Esophagus muscularis mucosa (tissue), 4 donors: ENCODE measurements at regions not wholly inside any gene's neighbourhood (a gene's known extent, or its start where the extent isn't known, plus 50 kb on each side); places are given as distances from the start of the nearest gene placed in this dataset.

Experiments
- DNase-seq: peaks from one replicate; pipeline ENCODE4 v3.0.0-alpha.2; 2017; ENCODE audit errors: extremely low spot score
- H3K27ac ChIP-seq, 4 donors: fragments of 200-600 bp; sonication (generic); replicated peaks in 1 of 4; 1 replicate in 3 of 4; 2 replicates in 1 of 4; pipeline ENCODE4 v1.5.1; 2016 to 2019; ENCODE audit warnings: mild to moderate bottlenecking in 1 of 4
- H3K27me3 ChIP-seq, 4 donors: fragments of 200-600 bp; sonication (generic); one replicate each; pipeline versions ENCODE4 v1.5.1 to v1.6.0; 2016 to 2019
- H3K36me3 ChIP-seq, 4 donors: fragments of 200-600 bp; sonication (generic); one replicate each; pipeline ENCODE4 v1.5.1; 2016 to 2019
- H3K4me1 ChIP-seq, 4 donors: fragments of 200-600 bp; sonication (generic); one replicate each; pipeline ENCODE4 v1.5.1; 2016 to 2019
- H3K4me3 ChIP-seq, 4 donors: fragments of 200-600 bp; sonication (generic); 1 replicate in 2 of 4; 2 replicates in 2 of 4; pipeline ENCODE4 v1.5.1; 2016 to 2019; ENCODE audit warnings: mild to moderate bottlenecking in 4 of 4, moderate library complexity in 1 of 4
- H3K9me3 ChIP-seq, 4 donors: fragments of 200-600 bp; sonication (generic); 1 replicate in 3 of 4; 2 replicates in 1 of 4; pipeline ENCODE4 v1.5.1; 2016 to 2019
- CTCF ChIP-seq, 3 experiments: fragments of 200-600 bp in 2 of 3; fragments of 450-650 bp in 1 of 3; sonication (generic) in 2 of 3; IDR thresholded peaks; one replicate each; pipeline ENCODE4 v1.5.1; 2017 to 2019; ENCODE audit warnings: antibody characterized with exemption in 3 of 3, mild to moderate bottlenecking in 2 of 3, moderate library complexity in 1 of 3
- EP300 ChIP-seq: sonication (generic); formaldehyde crosslinking; IDR thresholded peaks from one replicate; pipeline ENCODE4 v1.6.1; 2017; ENCODE audit warnings: antibody characterized with exemption
- POLR2A ChIP-seq: fragments of 450-650 bp; IDR thresholded peaks from one replicate; pipeline ENCODE4 v1.6.1; 2017; ENCODE audit warnings: antibody characterized with exemption, moderate library complexity, mild to moderate bottlenecking, low read depth
- POLR2AphosphoS5 ChIP-seq, 2 donors: sonication (generic); formaldehyde crosslinking; IDR thresholded peaks; one replicate each; pipeline ENCODE4 v1.6.1; 2017; ENCODE audit warnings: antibody characterized with exemption in 2 of 2
- WGBS: methylation state at CpG from one replicate; pipeline ENCODE4 v1.1.5; 2018; 5-methylcytosine and 5-hydroxymethylcytosine counted together
- intact Hi-C: fragments of 100-400 bp; cut with DNase I; formaldehyde crosslinking; loops from one replicate; pipeline ENCODE4 v1.15.1; 2023

GRCh38 chr16:26742040-26742439 lies 324.7 kb upstream of the C16orf82 start:
- no peaks in the 10 kb centered on the region for H3K36me3 ChIP-seq
- intact Hi-C loops: no loop called here
- 50% methylated on average over 2 of the region's 2 CpGs for WGBS
- no peak overlapping the region for H3K4me3 ChIP-seq
- TF ChIP-seq EP300 (no peak), CTCF (IDR thresholded peaks at IDR 0.05) (no peak), POLR2A (no peak), POLR2AphosphoS5 (IDR thresholded peaks at IDR 0.05) (no peak)
- H3K4me1 ChIP-seq: peaks cover 0 to 4% (median 0%) of the 10 kb centered on the region in 4 donors
- H3K27me3 ChIP-seq: no peaks in the 10 kb centered on the region
- no peaks in the 10 kb centered on the region for H3K9me3 ChIP-seq
- DNase-seq: no peak
- H3K27ac ChIP-seq: no peak overlapping the region

DNA sequence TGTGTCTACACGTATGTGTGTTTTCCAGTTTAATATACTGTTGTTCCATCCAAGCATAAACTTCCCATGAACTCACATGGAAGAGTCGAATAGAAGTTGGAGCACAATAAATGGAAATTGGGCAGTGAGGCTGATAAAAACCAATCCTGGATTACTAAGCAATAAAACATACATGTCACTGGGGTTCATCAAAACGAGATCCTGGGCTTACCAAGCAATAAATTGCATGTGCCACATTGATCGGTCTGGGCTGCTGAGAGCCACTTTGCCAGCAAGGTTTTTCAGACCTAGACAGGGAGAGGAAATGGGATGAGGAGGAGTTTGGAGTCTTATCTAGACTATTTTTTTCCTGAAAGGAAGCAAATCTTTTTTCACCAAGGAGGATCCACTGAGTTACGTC lies 322.3 kb upstream of the C16orf82 start:
- TF ChIP-seq POLR2A (no peak), POLR2AphosphoS5 (IDR thresholded peaks at IDR 0.05) (no peak), EP300 (no peak), CTCF (IDR thresholded peaks at IDR 0.05) (no peak)
- no peak for DNase-seq
- 60% methylated on average over 5 of the region's 5 CpGs for WGBS
- intact Hi-C loops: no loop called here
- Histone ChIP-seq H3K27ac (no peak overlapping the region), H3K9me3 (no peaks in the 10 kb centered on the region), H3K27me3 (no peaks in the 10 kb centered on the region), H3K4me3 (no peak overlapping the region), H3K36me3 (no peaks in the 10 kb centered on the region), H3K4me1 (peaks cover 0 to 4% (median 1%) of the 10 kb centered on the region in 4 donors)

GRCh38 chr16:26747760-26748159 lies 319.0 kb upstream of the C16orf82 start:
- Histone ChIP-seq H3K27me3 (no peaks in the 10 kb centered on the region), H3K4me3 (no peak overlapping the region), H3K27ac (no peak overlapping the region), H3K4me1 (peaks cover 0 to 2% (median 0%) of the 10 kb centered on the region in 4 donors), H3K36me3 (no peaks in the 10 kb centered on the region), H3K9me3 (no peaks in the 10 kb centered on the region)
- intact Hi-C loops: no loop called here
- TF ChIP-seq EP300 (no peak), POLR2AphosphoS5 (IDR thresholded peaks at IDR 0.05) (no peak)
- 36% methylated on average over 4 of the region's 4 CpGs for WGBS
- DNase-seq: no peak

- TF ChIP-seq EP300 (no peak), POLR2A (no peak), POLR2AphosphoS5 (IDR thresholded peaks at IDR 0.05) (no peak), CTCF (IDR thresholded peaks at IDR 0.05) (no peak)
- H3K27me3 ChIP-seq: no peaks in the 10 kb centered on the region
- DNase-seq: no peak
- no peaks in the 10 kb centered on the region for H3K9me3 ChIP-seq
- no peak overlapping the region for H3K4me3 ChIP-seq
- H3K36me3 ChIP-seq: no peaks in the 10 kb centered on the region
- H3K27ac ChIP-seq: no peak overlapping the region
- WGBS: 53% methylated on average over 2 of the region's 2 CpGs
- H3K4me1 ChIP-seq: peaks cover 0 to 2% (median 0%) of the 10 kb centered on the region in 4 donors
- intact Hi-C loops: no loop called here
Observed at GRCh38 chr16:26749072-26749471, 317.7 kb upstream of the C16orf82 start.

GRCh38 chr16:26752166-26752565 lies 314.6 kb upstream of the C16orf82 start:
- 96% methylated on average over 2 of the region's 2 CpGs for WGBS
- Histone ChIP-seq H3K27ac (no peak overlapping the region), H3K36me3 (no peaks in the 10 kb centered on the region), H3K9me3 (no peaks in the 10 kb centered on the region), H3K4me1 (peaks cover 0 to 2% (median 0%) of the 10 kb centered on the region in 4 donors), H3K4me3 (no peak overlapping the region), H3K27me3 (no peaks in the 10 kb centered on the region)
- no peak for TF ChIP-seq POLR2AphosphoS5 (IDR thresholded peaks at IDR 0.05)
- no peak for DNase-seq
- intact Hi-C loops: no loop called here

GRCh38 chr16:26756633-26757032 lies 310.1 kb upstream of the C16orf82 start:
- TF ChIP-seq POLR2A: no peak
- no peak for TF ChIP-seq POLR2AphosphoS5 (IDR thresholded peaks at IDR 0.05)
- TF ChIP-seq CTCF (IDR thresholded peaks at IDR 0.05): no peak
- no peak for TF ChIP-seq EP300
- no peak for DNase-seq
- Histone ChIP-seq H3K4me1 (no peaks in the 10 kb centered on the region), H3K36me3 (no peaks in the 10 kb centered on the region), H3K9me3 (no peaks in the 10 kb centered on the region), H3K4me3 (no peak overlapping the region), H3K27ac (no peak overlapping the region), H3K27me3 (no peaks in the 10 kb centered on the region)
- intact Hi-C loops: no loop called here
- 0% methylated on average over 1 of the region's 1 CpG for WGBS
